Transverse colon (tissue), 4 donors: ENCODE measurements at regions not wholly inside any gene's neighbourhood (a gene's known extent, or its start where the extent isn't known, plus 50 kb on each side); places are given as distances from the start of the nearest gene placed in this dataset.

ENCODE experiments used
- CTCF ChIP-seq, 5 experiments: fragments of 200-600 bp in 3 of 5; fragments of 450-650 bp in 2 of 5; sonication (generic) in 3 of 5; IDR thresholded peaks; 1 replicate in 2 of 5; 2 replicates in 3 of 5; pipeline ENCODE4 v1.5.1; 2016 to 2017; ENCODE audit warnings: antibody characterized with exemption in 5 of 5, inconsistent platforms in 3 of 5, mild to moderate bottlenecking in 2 of 5, moderate library complexity in 1 of 5
- EP300 ChIP-seq: sonication (generic); formaldehyde crosslinking; IDR thresholded peaks from one replicate; pipeline ENCODE4 v1.6.1; 2017; ENCODE audit warnings: antibody characterized with exemption, low read depth
- POLR2A ChIP-seq: fragments of 450-650 bp; IDR thresholded peaks from one replicate; pipeline ENCODE4 v1.6.1; 2016; ENCODE audit warnings: antibody characterized with exemption, mild to moderate bottlenecking, moderate library complexity
- POLR2AphosphoS5 ChIP-seq, 3 donors: sonication (generic); formaldehyde crosslinking; IDR thresholded peaks; one replicate each; pipeline ENCODE4 v1.6.1; 2016; ENCODE audit warnings: antibody characterized with exemption in 3 of 3

GRCh38 chr5:74405593-74405992, 234.9 kb downstream of the ENC1 start:
- TF ChIP-seq CTCF (IDR thresholded peaks at IDR 0.05): no peak
- TF ChIP-seq POLR2A: no peak
- TF ChIP-seq POLR2AphosphoS5 (IDR thresholded peaks at IDR 0.05): no peak
- TF ChIP-seq EP300: no peak
